Spinal cord (tissue), 9 donors: ENCODE measurements at regions not wholly inside any gene's neighbourhood (a gene's known extent, or its start where the extent isn't known, plus 50 kb on each side); places are given as distances from the start of the nearest gene placed in this dataset.

Experiments
- DNase-seq, 6 donors: peaks; one replicate each; pipeline versions ENCODE4 v3.0.0 to v3.0.0-alpha.2; 2013 to 2015; ENCODE audit warnings: low spot score in 6 of 6, low read depth in 4 of 6
- H3K27ac ChIP-seq: one replicate; pipeline ENCODE4 v1.5.1; 2013; ENCODE audit warnings: low read depth, low read length, control low read depth
- H3K27me3 ChIP-seq: one replicate; pipeline ENCODE4 v1.6.1; 2013; ENCODE audit warnings: low read length; ENCODE audit not compliant: control insufficient read depth, insufficient read depth
- H3K36me3 ChIP-seq: one replicate; pipeline ENCODE4 v1.6.1; 2013; ENCODE audit warnings: low read length; ENCODE audit not compliant: control insufficient read depth, insufficient read depth
- H3K4me1 ChIP-seq: one replicate; pipeline ENCODE4 v1.6.1; 2013; ENCODE audit warnings: low read length; ENCODE audit not compliant: control insufficient read depth, insufficient read depth
- H3K4me3 ChIP-seq: one replicate; pipeline ENCODE4 v1.5.1; 2013; ENCODE audit warnings: low read depth, low read length, control low read depth
- H3K9me3 ChIP-seq: one replicate; pipeline ENCODE4 v1.6.1; 2013; ENCODE audit warnings: low read length; ENCODE audit not compliant: control insufficient read depth, insufficient read depth
- WGBS: methylation state at CpG from one replicate; pipeline ENCODE4 v1.1.5; 2013; ENCODE audit warnings: missing lambda C conversion rate; ENCODE audit not compliant: insufficient coverage; 5-methylcytosine and 5-hydroxymethylcytosine counted together
- donor health status: healthy.

GRCh38 chr3:94909726-94910125, 846.9 kb downstream of the NSUN3 start:
- no peak for DNase-seq
- H3K27ac ChIP-seq, result no peak overlapping the region

GRCh38 chr3:94912656-94913055, 849.8 kb downstream of the NSUN3 start:
- Histone ChIP-seq H3K4me1 (no peaks in the 10 kb centered on the region), H3K27me3 (no peaks in the 10 kb centered on the region), H3K27ac (no peak overlapping the region), H3K4me3 (no peak overlapping the region), H3K9me3 (no peaks in the 10 kb centered on the region), H3K36me3 (no peaks in the 10 kb centered on the region)
- no peak for DNase-seq
- WGBS, result no CpG with 5 or more reads among the region's 3 CpGs

More at GRCh38 chr3:94909726-94910125, 846.9 kb downstream of the NSUN3 start:
- no peaks in the 10 kb centered on the region for H3K4me1 ChIP-seq
- H3K27me3 ChIP-seq, result no peaks in the 10 kb centered on the region
- WGBS, result 100% methylated on average over 2 of the region's 2 CpGs
- no peaks in the 10 kb centered on the region for H3K36me3 ChIP-seq
- no peaks in the 10 kb centered on the region for H3K9me3 ChIP-seq
- no peak overlapping the region for H3K4me3 ChIP-seq

GRCh38 chr3:94927175-94927574, 864.3 kb downstream of the NSUN3 start:
- H3K27ac ChIP-seq, result no peak overlapping the region
- 97% methylated on average over 6 of the region's 8 CpGs for WGBS

GRCh38 chr3:94928921-94929320, 866.1 kb downstream of the NSUN3 start:
- WGBS, result 77% methylated on average over 2 of the region's 4 CpGs
- DNase-seq, result no peak
- no peaks in the 10 kb centered on the region for H3K9me3 ChIP-seq
- H3K27me3 ChIP-seq, result no peaks in the 10 kb centered on the region
- H3K36me3 ChIP-seq, result no peaks in the 10 kb centered on the region
- no peak overlapping the region for H3K27ac ChIP-seq
- no peak overlapping the region for H3K4me3 ChIP-seq
- H3K4me1 ChIP-seq, result no peaks in the 10 kb centered on the region

More at GRCh38 chr3:94927175-94927574, 864.3 kb downstream of the NSUN3 start:
- Histone ChIP-seq H3K36me3 (no peaks in the 10 kb centered on the region), H3K27me3 (no peaks in the 10 kb centered on the region), H3K4me1 (no peaks in the 10 kb centered on the region), H3K9me3 (no peaks in the 10 kb centered on the region), H3K4me3 (no peak overlapping the region)
- DNase-seq, result no peak

- H3K27me3 ChIP-seq, result no peaks in the 10 kb centered on the region
- WGBS, result 100% methylated on average over 1 of the region's 5 CpGs
- DNase-seq, result peak in 2 of 6 donors; percentile 4 to 37
- no peak overlapping the region for H3K27ac ChIP-seq
- no peak overlapping the region for H3K4me3 ChIP-seq
- H3K9me3 ChIP-seq, result peaks cover 3% of the 10 kb centered on the region
- H3K4me1 ChIP-seq, result no peaks in the 10 kb centered on the region
- no peaks in the 10 kb centered on the region for H3K36me3 ChIP-seq
Observed at GRCh38 chr3:94935738-94936580, 873.1 kb downstream of the NSUN3 start.

GRCh38 chr3:94937980-94938379, 875.1 kb downstream of the NSUN3 start:
- Histone ChIP-seq H3K27me3 (no peaks in the 10 kb centered on the region), H3K27ac (no peak overlapping the region), H3K4me1 (no peaks in the 10 kb centered on the region), H3K36me3 (no peaks in the 10 kb centered on the region), H3K9me3 (peaks cover 3% of the 10 kb centered on the region), H3K4me3 (no peak overlapping the region)
- WGBS, result 98% methylated on average over 28 of the region's 34 CpGs
- DNase-seq, result no peak

GRCh38 chr3:94946683-94947082, 883.8 kb downstream of the NSUN3 start:
- no peak overlapping the region for H3K27ac ChIP-seq
- 100% methylated on average over 1 of the region's 6 CpGs for WGBS
- H3K4me1 ChIP-seq, result no peaks in the 10 kb centered on the region
- H3K27me3 ChIP-seq, result no peaks in the 10 kb centered on the region
- H3K4me3 ChIP-seq, result no peak overlapping the region
- no peak for DNase-seq
- no peaks in the 10 kb centered on the region for H3K9me3 ChIP-seq
- H3K36me3 ChIP-seq, result no peaks in the 10 kb centered on the region

GRCh38 chr3:94961423-94962100, 898.7 kb downstream of the NSUN3 start:
- no peak for DNase-seq
- no CpG with 5 or more reads among the region's 6 CpGs for WGBS
- Histone ChIP-seq H3K27me3 (no peaks in the 10 kb centered on the region), H3K27ac (no peak overlapping the region), H3K36me3 (no peaks in the 10 kb centered on the region), H3K4me1 (no peaks in the 10 kb centered on the region), H3K4me3 (no peak overlapping the region), H3K9me3 (no peaks in the 10 kb centered on the region)

GRCh38 chr3:94965867-94966475, 903.1 kb downstream of the NSUN3 start:
- H3K4me3 ChIP-seq, result no peak overlapping the region
- H3K36me3 ChIP-seq, result no peaks in the 10 kb centered on the region
- no peak overlapping the region for H3K27ac ChIP-seq
- H3K4me1 ChIP-seq, result no peaks in the 10 kb centered on the region
- H3K27me3 ChIP-seq, result no peaks in the 10 kb centered on the region
- WGBS, result 40% methylated on average over 1 of the region's 2 CpGs
- DNase-seq, result no peak
- H3K9me3 ChIP-seq, result no peaks in the 10 kb centered on the region
